ENCODE measurements at regions not wholly inside any gene's neighbourhood (a gene's known extent, or its start where the extent isn't known, plus 50 kb on each side); places are given as distances from the start of the nearest gene placed in this dataset.
"Not testable (repeated sequence)": the region's sequence is repeated elsewhere in the genome, so short reads cannot be mapped to it uniquely, and the experiment has no call there.

GRCh38 chr1:117708323-117709248 lies 102.7 kb downstream of the TENT5C start:
- no peak for DNase-seq

- DNase-seq, result no peak
Observed at GRCh38 chr1:117709249-117709691, 103.4 kb downstream of the TENT5C start.

GRCh38 chr1:117710710-117711109 lies 104.9 kb downstream of the TENT5C start:
- DNase-seq, result no peak

GRCh38 chr1:117712621-117713020 lies 106.8 kb downstream of the TENT5C start:
- DNase-seq, result no peak

GRCh38 chr1:117714546-117714945 lies 108.7 kb downstream of the TENT5C start:
- DNase-seq, result no peak

- DNase-seq, result not testable (repeated sequence)
Observed at GRCh38 chr1:117716030-117716429, 110.2 kb downstream of the TENT5C start.

GRCh38 chr1:117717980-117718379 lies 112.1 kb downstream of the TENT5C start:
- not testable (repeated sequence) for DNase-seq

- not testable (repeated sequence) for DNase-seq
Observed at GRCh38 chr1:117718596-117718995, 112.7 kb downstream of the TENT5C start.

GRCh38 chr1:117719004-117719403 lies 113.2 kb downstream of the TENT5C start:
- no peak for DNase-seq

GRCh38 chr1:117732065-117732797 lies 126.4 kb downstream of the TENT5C start:
- no peak for DNase-seq

GRCh38 chr1:117732956-117733355 lies 127.1 kb downstream of the TENT5C start:
- no peak for DNase-seq

- DNase-seq, result no peak
Observed at GRCh38 chr1:117734403-117734802, 128.6 kb downstream of the TENT5C start.

GRCh38 chr1:117735045-117735992 lies 129.5 kb downstream of the TENT5C start:
- peak in 1 of 2 experiments; percentile 43 for DNase-seq

GRCh38 chr1:117739504-117739903 lies 133.7 kb downstream of the TENT5C start:
- no peak for DNase-seq

- no peak for DNase-seq
Observed at GRCh38 chr1:117740496-117740895, 134.6 kb downstream of the TENT5C start.

GRCh38 chr1:117746565-117746964 lies 140.7 kb downstream of the TENT5C start:
- DNase-seq, result not testable (repeated sequence)

GRCh38 chr1:117747605-117748004 lies 141.8 kb downstream of the TENT5C start:
- DNase-seq, result no peak

GRCh38 chr1:117751321-117751720 lies 145.5 kb downstream of the TENT5C start:
- DNase-seq, result no peak

GRCh38 chr1:117752661-117753060 lies 146.8 kb downstream of the TENT5C start:
- DNase-seq, result no peak

GRCh38 chr1:117753232-117753631 lies 147.4 kb downstream of the TENT5C start:
- DNase-seq, result no peak

- DNase-seq, result no peak
Observed at GRCh38 chr1:117753652-117754051, 147.8 kb downstream of the TENT5C start.
